Hepatocyte (in vitro differentiated cells): ENCODE measurements at regions not wholly inside any gene's neighbourhood (a gene's known extent, or its start where the extent isn't known, plus 50 kb on each side); places are given as distances from the start of the nearest gene placed in this dataset.

Source experiments
- DNase-seq: peaks from one replicate; pipeline ENCODE4 v3.0.0-alpha.2; 2016; ENCODE audit warnings: low spot score
- H2AFZ ChIP-seq: fragments of 200-600 bp; sonication (generic); 2 replicates; pipeline ENCODE4 v1.6.0; 2016; ENCODE audit warnings: antibody characterized with exemption, mild to moderate bottlenecking
- H3K27ac ChIP-seq: fragments of 200-600 bp; sonication (generic); 2 replicates; pipeline ENCODE4 v1.5.1; 2016; ENCODE audit warnings: mild to moderate bottlenecking
- H3K27me3 ChIP-seq: fragments of 200-600 bp; sonication (generic); 2 replicates; pipeline ENCODE4 v1.6.1; 2016
- H3K36me3 ChIP-seq: fragments of 200-600 bp; sonication (generic); replicated peaks from 2 replicates; pipeline ENCODE4 v1.5.1; 2016; ENCODE audit warnings: low read depth; ENCODE audit not compliant: insufficient read depth
- H3K4me1 ChIP-seq: fragments of 200-600 bp; sonication (generic); 2 replicates; pipeline ENCODE4 v1.5.1; 2016; ENCODE audit warnings: mild to moderate bottlenecking, moderate library complexity; ENCODE audit not compliant: insufficient read depth
- H3K4me2 ChIP-seq: fragments of 200-600 bp; sonication (generic); 2 replicates; pipeline ENCODE4 v1.6.0; 2016
- H3K4me3 ChIP-seq: fragments of 200-600 bp; sonication (generic); 2 replicates; pipeline ENCODE4 v1.5.1; 2016; ENCODE audit warnings: mild to moderate bottlenecking
- H3K79me2 ChIP-seq: fragments of 200-600 bp; sonication (generic); 2 replicates; pipeline ENCODE4 v1.6.0; 2017; ENCODE audit warnings: mild to moderate bottlenecking
- H3K9me2 ChIP-seq: fragments of 200-600 bp; sonication (generic); replicated peaks from 2 replicates; pipeline ENCODE4 v1.6.0; 2017; ENCODE audit warnings: mild to moderate bottlenecking; ENCODE audit not compliant: insufficient read depth
- H3K9me3 ChIP-seq: fragments of 200-600 bp; sonication (generic); 2 replicates; pipeline ENCODE4 v1.5.1; 2016; ENCODE audit warnings: low read depth, mild to moderate bottlenecking
- H4K20me1 ChIP-seq: fragments of 200-600 bp; sonication (generic); 2 replicates; pipeline ENCODE4 v1.6.0; 2016; ENCODE audit warnings: mild to moderate bottlenecking; ENCODE audit not compliant: insufficient read depth, poor library complexity, severe bottlenecking
- EZH2 ChIP-seq: fragments of 200-600 bp; sonication (generic); IDR thresholded peaks from 2 replicates; pipeline ENCODE4 v1.6.1; 2016; ENCODE audit warnings: antibody characterized with exemption, mild to moderate bottlenecking, borderline replicate concordance
- EZH2phosphoT487 ChIP-seq: fragments of 200-600 bp; sonication (generic); IDR thresholded peaks from one replicate; pipeline ENCODE4 v1.6.1; 2018; ENCODE audit warnings: antibody characterized with exemption, mild to moderate bottlenecking, low read depth, moderate library complexity; ENCODE audit not compliant: unreplicated experiment, severe bottlenecking
- WGBS: methylation state at CpG from one replicate; pipeline ENCODE4 v1.1.6; 2016; ENCODE audit warnings: low lambda C conversion rate; ENCODE audit errors: missing lambda C conversion rate; 5-methylcytosine and 5-hydroxymethylcytosine counted together
- TF ChIP-seq, protein P1 (sequence below): fragments of 200-600 bp; sonication (generic); IDR thresholded peaks from 2 replicates; pipeline ENCODE4 v1.5.1; 2016; ENCODE audit warnings: antibody characterized with exemption, mild to moderate bottlenecking; ENCODE audit not compliant: poor library complexity

DNA sequence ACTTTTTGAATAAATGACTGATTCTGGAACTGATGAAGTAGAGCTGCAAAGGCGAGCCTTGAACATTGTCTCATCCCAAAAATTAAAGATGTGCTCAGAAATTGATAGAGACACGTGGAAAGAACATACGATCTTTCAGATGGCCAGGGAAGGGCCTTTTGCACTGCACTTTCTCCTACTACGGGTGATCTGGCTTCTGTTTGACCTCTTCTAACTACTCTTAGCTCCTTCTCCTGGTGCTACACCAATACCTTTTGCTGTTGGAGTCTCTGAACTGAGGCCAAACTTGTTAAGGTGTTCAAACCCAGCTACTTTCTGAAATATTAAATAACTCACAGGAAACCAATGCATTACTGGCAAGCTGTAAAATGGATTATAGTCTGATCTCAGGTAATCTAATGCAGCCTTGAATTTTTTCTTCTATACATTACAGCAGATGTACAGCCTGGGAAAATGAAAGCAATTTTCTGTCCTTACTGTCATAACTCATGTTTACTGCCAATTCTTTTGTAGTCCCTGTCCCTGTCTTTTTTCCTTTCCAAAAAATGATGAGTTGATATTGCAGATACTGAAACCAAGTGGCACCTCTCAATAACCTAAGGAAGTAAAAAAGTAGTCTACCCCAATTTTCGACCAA, 1086.1 kb upstream of the CNTN5 start:
- Histone ChIP-seq H3K79me2 (no peaks in the 10 kb centered on the region), H3K4me1 (no peaks in the 10 kb centered on the region), H3K4me3 (no peak overlapping the region), H4K20me1 (no peaks in the 10 kb centered on the region), H3K27ac (no peak overlapping the region), H3K27me3 (no peaks in the 10 kb centered on the region), H2AFZ (no peak overlapping the region), H3K4me2 (no peak overlapping the region), H3K36me3 (no peaks in the 10 kb centered on the region), H3K9me3 (no peaks in the 10 kb centered on the region), H3K9me2 (no peaks in the 10 kb centered on the region)
- WGBS: 87% methylated on average over 5 of the region's 5 CpGs
- no peak for DNase-seq
- no peak for TF ChIP-seq EZH2
- TF ChIP-seq, protein P1, sequence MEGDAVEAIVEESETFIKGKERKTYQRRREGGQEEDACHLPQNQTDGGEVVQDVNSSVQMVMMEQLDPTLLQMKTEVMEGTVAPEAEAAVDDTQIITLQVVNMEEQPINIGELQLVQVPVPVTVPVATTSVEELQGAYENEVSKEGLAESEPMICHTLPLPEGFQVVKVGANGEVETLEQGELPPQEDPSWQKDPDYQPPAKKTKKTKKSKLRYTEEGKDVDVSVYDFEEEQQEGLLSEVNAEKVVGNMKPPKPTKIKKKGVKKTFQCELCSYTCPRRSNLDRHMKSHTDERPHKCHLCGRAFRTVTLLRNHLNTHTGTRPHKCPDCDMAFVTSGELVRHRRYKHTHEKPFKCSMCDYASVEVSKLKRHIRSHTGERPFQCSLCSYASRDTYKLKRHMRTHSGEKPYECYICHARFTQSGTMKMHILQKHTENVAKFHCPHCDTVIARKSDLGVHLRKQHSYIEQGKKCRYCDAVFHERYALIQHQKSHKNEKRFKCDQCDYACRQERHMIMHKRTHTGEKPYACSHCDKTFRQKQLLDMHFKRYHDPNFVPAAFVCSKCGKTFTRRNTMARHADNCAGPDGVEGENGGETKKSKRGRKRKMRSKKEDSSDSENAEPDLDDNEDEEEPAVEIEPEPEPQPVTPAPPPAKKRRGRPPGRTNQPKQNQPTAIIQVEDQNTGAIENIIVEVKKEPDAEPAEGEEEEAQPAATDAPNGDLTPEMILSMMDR: no peak
- TF ChIP-seq EZH2phosphoT487: no peak

DNA sequence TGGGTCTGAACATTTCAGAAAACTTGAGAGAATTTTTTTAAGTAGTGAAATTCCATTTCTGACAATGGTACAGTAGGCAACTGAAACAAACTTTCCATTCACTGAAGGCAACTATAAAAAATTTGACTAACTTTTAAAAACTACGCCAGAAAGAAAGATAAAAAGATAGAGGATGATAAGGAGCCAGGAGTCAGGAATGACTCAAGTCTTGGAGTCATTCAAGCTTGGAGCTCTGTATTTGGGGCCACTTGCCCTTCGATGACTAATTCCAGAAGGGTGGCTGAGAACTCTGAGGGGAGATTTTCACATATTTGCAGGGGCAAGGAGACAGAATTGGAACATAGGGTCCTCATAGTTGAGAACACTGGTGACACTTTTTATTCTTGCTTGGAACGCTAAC, 1083.2 kb upstream of the CNTN5 start:
- H4K20me1 ChIP-seq: no peaks in the 10 kb centered on the region
- no peak for DNase-seq
- H3K9me2 ChIP-seq: no peaks in the 10 kb centered on the region
- no peaks in the 10 kb centered on the region for H3K36me3 ChIP-seq
- H3K27ac ChIP-seq: no peak overlapping the region
- 79% methylated on average over 3 of the region's 3 CpGs for WGBS
- H3K27me3 ChIP-seq: no peaks in the 10 kb centered on the region
- H2AFZ ChIP-seq: no peak overlapping the region
- H3K9me3 ChIP-seq: no peaks in the 10 kb centered on the region
- no peak overlapping the region for H3K4me2 ChIP-seq
- no peak overlapping the region for H3K4me3 ChIP-seq
- TF ChIP-seq, protein P1: no peak
- TF ChIP-seq EZH2phosphoT487 (no peak), EZH2 (no peak)
- H3K79me2 ChIP-seq: no peaks in the 10 kb centered on the region
- H3K4me1 ChIP-seq: no peaks in the 10 kb centered on the region

DNA sequence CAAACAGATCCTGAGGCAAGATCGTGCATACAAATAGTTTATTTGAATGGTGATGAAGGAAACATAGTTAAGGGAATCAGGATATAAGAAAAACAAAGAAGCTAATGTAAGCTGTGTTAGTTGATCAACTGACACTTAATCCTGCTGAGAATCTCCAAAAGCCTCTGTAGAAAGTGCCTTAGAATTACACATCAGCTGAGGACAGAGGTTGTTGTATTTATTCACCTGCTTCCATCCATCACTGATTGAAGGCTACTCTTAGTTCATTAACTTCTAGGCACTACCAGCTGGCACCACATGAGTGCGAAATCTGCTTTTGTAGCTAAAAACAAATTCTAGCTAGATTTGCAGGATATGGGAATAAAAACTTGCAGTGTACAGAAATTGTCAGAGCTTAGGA, 1082.0 kb upstream of the CNTN5 start:
- TF ChIP-seq, protein P1: no peak
- TF ChIP-seq EZH2phosphoT487 (no peak), EZH2 (no peak)
- Histone ChIP-seq H3K27ac (no peak overlapping the region), H3K4me2 (no peak overlapping the region), H3K36me3 (no peaks in the 10 kb centered on the region), H3K9me3 (no peaks in the 10 kb centered on the region), H3K4me1 (no peaks in the 10 kb centered on the region), H3K4me3 (no peak overlapping the region), H2AFZ (no peak overlapping the region), H3K9me2 (no peaks in the 10 kb centered on the region), H3K27me3 (no peaks in the 10 kb centered on the region), H3K79me2 (no peaks in the 10 kb centered on the region), H4K20me1 (no peaks in the 10 kb centered on the region)
- DNase-seq: no peak
- WGBS: 90% methylated on average over 2 of the region's 2 CpGs

GRCh38 chr11:97943493-97943892, 1077.3 kb upstream of the CNTN5 start:
- DNase-seq: no peak

More at GRCh38 chr11:97943493-97943892, 1077.3 kb upstream of the CNTN5 start:
- 60% methylated on average over 2 of the region's 2 CpGs for WGBS
- no peaks in the 10 kb centered on the region for H4K20me1 ChIP-seq
- H2AFZ ChIP-seq: no peak overlapping the region
- no peaks in the 10 kb centered on the region for H3K27me3 ChIP-seq
- TF ChIP-seq, protein P1: no peak
- TF ChIP-seq EZH2phosphoT487 (no peak), EZH2 (no peak)
- no peak overlapping the region for H3K4me2 ChIP-seq
- no peaks in the 10 kb centered on the region for H3K4me1 ChIP-seq
- H3K4me3 ChIP-seq: no peak overlapping the region
- no peaks in the 10 kb centered on the region for H3K36me3 ChIP-seq
- H3K9me2 ChIP-seq: no peaks in the 10 kb centered on the region
- no peak overlapping the region for H3K27ac ChIP-seq
- H3K79me2 ChIP-seq: no peaks in the 10 kb centered on the region
- H3K9me3 ChIP-seq: no peaks in the 10 kb centered on the region
